Aorta (tissue), 5 donors: ENCODE measurements at regions not wholly inside any gene's neighbourhood (a gene's known extent, or its start where the extent isn't known, plus 50 kb on each side); places are given as distances from the start of the nearest gene placed in this dataset.

ENCODE experiments used
- ATAC-seq: fragments of 200-7000 bp; cut with Tn5 transposase; one replicate; pipeline ENCODE4 v1.9.1; 2022; ENCODE audit warnings: moderate library complexity; ENCODE audit not compliant: low FRiP score
- DNase-seq, 2 donors: peaks; one replicate each; pipeline ENCODE4 v3.0.0-alpha.2; 2020
- H3K27ac ChIP-seq, 2 donors: one replicate each; pipeline ENCODE4 v1.5.1; 2013; ENCODE audit warnings: low read length in 2 of 2, mild to moderate bottlenecking in 2 of 2, moderate library complexity in 2 of 2, control low read depth in 1 of 2, inconsistent platforms in 1 of 2, low read depth in 1 of 2
- H3K27me3 ChIP-seq, 2 donors: one replicate each; pipeline ENCODE4 v1.6.1; 2013; ENCODE audit warnings: control low read depth in 1 of 2, low read length in 1 of 2, mild to moderate bottlenecking in 1 of 2, moderate library complexity in 1 of 2; ENCODE audit not compliant: insufficient read depth in 2 of 2, control insufficient read depth in 1 of 2
- H3K36me3 ChIP-seq, 2 donors: one replicate each; pipeline ENCODE4 v1.6.1; 2013; ENCODE audit warnings: control low read depth in 1 of 2, low read length in 1 of 2, mild to moderate bottlenecking in 1 of 2; ENCODE audit not compliant: insufficient read depth in 2 of 2, control insufficient read depth in 1 of 2
- H3K4me1 ChIP-seq, 2 donors: one replicate each; pipeline ENCODE4 v1.6.1; 2013; ENCODE audit warnings: low read length in 2 of 2, control low read depth in 1 of 2, mild to moderate bottlenecking in 1 of 2, moderate library complexity in 1 of 2; ENCODE audit not compliant: insufficient read depth in 2 of 2, control insufficient read depth in 1 of 2
- H3K4me3 ChIP-seq, 2 donors: one replicate each; pipeline ENCODE4 v1.5.1; 2013; ENCODE audit warnings: low read length in 2 of 2, control low read depth in 1 of 2, mild to moderate bottlenecking in 1 of 2
- H3K9me3 ChIP-seq: one replicate; pipeline ENCODE4 v1.6.1; 2013; ENCODE audit warnings: mild to moderate bottlenecking, low read length; ENCODE audit not compliant: control insufficient read depth
- whole genome bisulfite sequencing, 2 donors: extraction: QIAGEN DNeasy Blood & Tissue Kit; methylation state at CpG; one replicate each; pipeline ENCODE4 v1.1.7; 2013; 5-methylcytosine and 5-hydroxymethylcytosine counted together
- intact Hi-C, 2 donors: fragments of 100-400 bp; cut with DNase I; formaldehyde crosslinking; loops; one replicate each; pipeline versions ENCODE4 v1.14.2 to v1.15.0; 2022
- donor health status: healthy with polysubstance abuse.
- donor health status: Bipolar disorder and iron deficiency.
- donor health status: DM: no; HTN: no; CAD: no.
- donor health status: DM: no; HTN: no; CAD: no.
- donor health status: DM: yes; HTN: yes; CAD: no.

- Histone ChIP-seq H3K36me3 (no peaks in the 10 kb centered on the region), H3K4me1 (peaks cover 3 to 4% of the 10 kb centered on the region in 2 donors), H3K27ac (no peak overlapping the region), H3K4me3 (no peak overlapping the region), H3K27me3 (no peaks in the 10 kb centered on the region), H3K9me3 (no peaks in the 10 kb centered on the region)
- 84 to 85% methylated on average over 1 of the region's 1 CpG for WGBS, 2 donors
- DNase-seq (no peak), ATAC-seq (no peak)
- intact Hi-C loops = no loop called here
Observed at GRCh38 chr11:11137339-11137738, 215.7 kb downstream of the CSNK2A3 start.

DNA sequence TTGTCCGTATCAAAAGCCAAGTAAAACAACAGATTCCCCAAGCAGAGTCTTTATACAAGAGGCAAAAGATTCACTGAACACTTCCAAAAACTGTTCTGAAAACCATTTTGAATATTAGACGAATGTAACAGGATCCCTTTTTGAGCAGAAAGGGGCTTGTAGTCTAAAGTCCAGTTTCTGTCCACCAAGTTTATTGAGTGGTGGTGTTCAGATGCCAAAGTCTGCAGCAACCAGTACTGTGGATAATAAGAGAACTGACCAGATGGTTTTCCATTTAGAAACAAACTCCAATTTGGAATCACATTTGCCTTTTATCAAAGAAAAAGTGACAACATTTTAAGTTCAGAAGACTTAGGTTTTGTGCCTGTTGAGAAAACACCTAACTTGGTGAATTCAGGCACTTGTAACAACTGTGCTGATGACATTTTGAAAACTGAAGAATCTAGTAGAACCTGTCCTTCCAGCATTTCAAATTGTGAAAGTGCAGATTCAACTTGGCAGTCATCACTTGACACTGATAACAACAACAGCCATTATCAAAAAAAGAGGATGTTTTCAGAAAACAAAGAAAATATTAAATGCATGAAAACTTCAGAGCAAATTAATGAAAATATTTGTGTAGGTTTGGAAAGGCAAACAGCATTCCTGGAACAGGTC lies 217.1 kb downstream of the CSNK2A3 start:
- WGBS, 2 donors = 14 to 18% methylated on average over 2 of the region's 2 CpGs
- no peaks in the 10 kb centered on the region for H3K9me3 ChIP-seq
- H3K4me3 ChIP-seq = no peak overlapping the region
- H3K4me1 ChIP-seq = peaks cover 0 to 3% of the 10 kb centered on the region in 2 donors
- ATAC-seq (no peak), DNase-seq (no peak)
- H3K36me3 ChIP-seq = no peaks in the 10 kb centered on the region
- no peak overlapping the region for H3K27ac ChIP-seq
- intact Hi-C loops = no loop called here
- H3K27me3 ChIP-seq = no peaks in the 10 kb centered on the region

DNA sequence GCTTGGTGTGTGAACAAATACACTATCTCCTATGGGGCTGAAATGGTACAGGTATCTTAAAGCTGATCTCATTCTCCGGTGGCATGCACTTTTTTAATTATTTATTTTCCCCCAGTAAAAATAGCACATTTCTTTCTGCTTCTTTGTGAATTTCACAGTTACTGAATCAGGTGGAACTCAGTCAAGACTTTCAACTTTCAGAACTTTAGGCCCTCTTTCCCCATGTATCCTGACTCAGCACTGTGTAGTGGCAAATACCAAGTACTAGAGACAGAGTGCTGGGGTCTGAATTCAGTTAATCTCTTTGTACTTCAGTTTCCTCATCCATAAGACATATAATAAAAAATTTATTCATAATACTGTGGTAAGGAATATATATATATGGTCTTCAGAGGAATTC lies 223.9 kb downstream of the CSNK2A3 start:
- ATAC-seq (no peak), DNase-seq (no peak)
- H3K4me1 ChIP-seq = no peaks in the 10 kb centered on the region
- H3K27me3 ChIP-seq = no peaks in the 10 kb centered on the region
- H3K36me3 ChIP-seq = no peaks in the 10 kb centered on the region
- no peak overlapping the region for H3K27ac ChIP-seq
- WGBS, 2 donors = 85 to 92% methylated on average over 1 of the region's 1 CpG
- no peaks in the 10 kb centered on the region for H3K9me3 ChIP-seq
- intact Hi-C loops = no loop called here
- H3K4me3 ChIP-seq = no peak overlapping the region

DNA sequence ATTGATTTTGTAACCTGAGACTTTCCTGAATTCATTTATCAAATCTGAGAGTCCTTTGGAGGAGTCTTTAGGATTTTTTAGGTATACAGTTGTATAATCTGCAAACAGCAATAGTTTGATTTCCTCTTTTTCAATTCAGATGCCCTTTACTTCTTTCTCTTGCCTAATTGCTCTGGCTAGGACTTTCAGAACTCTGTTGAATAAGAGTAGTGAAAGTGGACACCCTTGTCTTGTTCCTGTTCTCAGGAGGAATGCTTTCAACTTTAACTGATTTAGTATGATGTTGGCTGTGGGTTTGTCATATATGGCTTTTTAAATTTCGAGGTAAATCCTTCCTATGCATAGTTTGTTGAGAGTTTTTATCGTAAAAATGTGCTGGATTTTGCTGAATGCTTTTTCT lies 227.4 kb downstream of the CSNK2A3 start:
- WGBS, 2 donors = 80 to 85% methylated on average over 2 of the region's 2 CpGs
- no peaks in the 10 kb centered on the region for H3K27me3 ChIP-seq
- no peak for DNase-seq
- H3K27ac ChIP-seq = no peak overlapping the region
- no peak for ATAC-seq
- H3K36me3 ChIP-seq = no peaks in the 10 kb centered on the region
- intact Hi-C loops = no loop called here
- no peaks in the 10 kb centered on the region for H3K4me1 ChIP-seq
- H3K9me3 ChIP-seq = no peaks in the 10 kb centered on the region
- no peak overlapping the region for H3K4me3 ChIP-seq

GRCh38 chr11:11122749-11123148 lies 230.3 kb downstream of the CSNK2A3 start:
- Histone ChIP-seq H3K4me1 (no peaks in the 10 kb centered on the region), H3K9me3 (no peaks in the 10 kb centered on the region), H3K4me3 (no peak overlapping the region), H3K27ac (no peak overlapping the region), H3K36me3 (no peaks in the 10 kb centered on the region), H3K27me3 (no peaks in the 10 kb centered on the region)
- ATAC-seq (no peak), DNase-seq (no peak)
- 92 to 97% methylated on average over 1 of the region's 1 CpG for WGBS, 2 donors
- intact Hi-C loops = no loop called here

DNA sequence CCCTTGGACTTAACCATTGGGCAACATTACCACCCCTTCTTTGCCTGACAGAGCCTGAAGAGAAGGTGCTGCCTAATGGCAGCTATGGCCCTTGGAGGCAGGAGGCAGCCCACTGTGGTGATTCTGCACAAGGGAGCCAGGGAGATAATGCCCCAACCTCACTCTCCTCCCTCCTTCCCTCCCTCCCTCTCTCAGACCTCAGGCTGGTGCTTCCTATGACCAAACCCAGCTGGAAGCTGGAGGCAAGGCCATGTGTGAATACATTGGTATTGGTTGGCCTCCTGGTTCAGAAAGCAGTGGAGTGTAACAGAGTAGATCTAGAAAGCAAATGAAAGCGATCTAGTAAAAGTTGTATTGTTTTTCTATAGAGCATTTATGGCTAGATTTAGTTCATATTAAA lies 233.1 kb downstream of the CSNK2A3 start:
- Histone ChIP-seq H3K4me1 (peaks cover 0 to 7% of the 10 kb centered on the region in 2 donors), H3K4me3 (no peak overlapping the region), H3K27ac (no peak overlapping the region), H3K36me3 (no peaks in the 10 kb centered on the region), H3K9me3 (no peaks in the 10 kb centered on the region), H3K27me3 (no peaks in the 10 kb centered on the region)
- ATAC-seq = no peak
- intact Hi-C loops = no loop called here
- 94 to 97% methylated on average over 1 of the region's 1 CpG for WGBS, 2 donors
- DNase-seq = no peak

DNA sequence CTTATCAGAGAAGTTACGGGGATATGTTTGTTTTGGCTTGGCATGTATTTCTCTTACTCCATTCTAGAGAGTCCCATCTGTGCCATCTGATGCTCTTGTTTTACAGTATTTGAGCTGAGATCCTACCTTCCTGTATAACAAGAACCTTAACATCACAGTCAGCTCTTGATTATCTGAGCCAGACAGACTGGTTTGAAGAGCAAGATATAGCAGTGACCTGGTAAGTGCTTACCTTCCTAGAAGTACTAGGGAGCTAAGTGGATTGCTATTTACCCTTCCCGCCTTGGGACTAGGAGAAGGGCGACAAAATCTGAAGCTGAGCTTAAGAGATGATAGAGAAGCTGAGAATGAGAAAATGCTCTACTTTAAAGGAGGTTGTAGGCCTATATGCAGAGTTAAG lies 235.3 kb downstream of the CSNK2A3 start:
- no peak for ATAC-seq
- H3K27me3 ChIP-seq = no peaks in the 10 kb centered on the region
- intact Hi-C loops = no loop called here
- no peak for DNase-seq
- 71% methylated on average over 3 of the region's 3 CpGs for WGBS, 2 donors
- no peak overlapping the region for H3K4me3 ChIP-seq
- no peaks in the 10 kb centered on the region for H3K36me3 ChIP-seq
- H3K27ac ChIP-seq = no peak overlapping the region
- peaks cover 0 to 7% of the 10 kb centered on the region in 2 donors for H3K4me1 ChIP-seq
- H3K9me3 ChIP-seq = peaks cover 2% of the 10 kb centered on the region

GRCh38 chr11:11115475-11115874 lies 237.6 kb downstream of the CSNK2A3 start:
- no peaks in the 10 kb centered on the region for H3K36me3 ChIP-seq
- DNase-seq (no peak), ATAC-seq (no peak)
- H3K27me3 ChIP-seq = no peaks in the 10 kb centered on the region
- no peak overlapping the region for H3K27ac ChIP-seq
- H3K4me1 ChIP-seq = peaks cover 0 to 7% of the 10 kb centered on the region in 2 donors
- no peak overlapping the region for H3K4me3 ChIP-seq
- intact Hi-C loops = no loop called here
- peaks cover 2% of the 10 kb centered on the region for H3K9me3 ChIP-seq
- WGBS, 2 donors = 55 to 66% methylated on average over 3 of the region's 3 CpGs

- Histone ChIP-seq H3K36me3 (no peaks in the 10 kb centered on the region), H3K4me1 (peaks cover 0 to 7% of the 10 kb centered on the region in 2 donors), H3K27me3 (no peaks in the 10 kb centered on the region), H3K27ac (no peak overlapping the region), H3K4me3 (no peak overlapping the region), H3K9me3 (peaks cover 2% of the 10 kb centered on the region)
- DNase-seq = no peak
- intact Hi-C loops = no loop called here
- no peak for ATAC-seq
- 93% methylated on average over 1 of the region's 1 CpG for WGBS, 2 donors
Observed at GRCh38 chr11:11113626-11114025, 239.4 kb downstream of the CSNK2A3 start.
